Kidney tubule cell (primary cell): ENCODE measurements at regions not wholly inside any gene's neighbourhood (a gene's known extent, or its start where the extent isn't known, plus 50 kb on each side); places are given as distances from the start of the nearest gene placed in this dataset.
A peak's percentile ranks its signal among the peaks of the same experiment; 100 is the strongest.

Source experiments
- DNase-seq: peaks from one replicate; pipeline ENCODE4 v3.0.0-alpha.2; 2018; ENCODE audit warnings: low spot score

DNA sequence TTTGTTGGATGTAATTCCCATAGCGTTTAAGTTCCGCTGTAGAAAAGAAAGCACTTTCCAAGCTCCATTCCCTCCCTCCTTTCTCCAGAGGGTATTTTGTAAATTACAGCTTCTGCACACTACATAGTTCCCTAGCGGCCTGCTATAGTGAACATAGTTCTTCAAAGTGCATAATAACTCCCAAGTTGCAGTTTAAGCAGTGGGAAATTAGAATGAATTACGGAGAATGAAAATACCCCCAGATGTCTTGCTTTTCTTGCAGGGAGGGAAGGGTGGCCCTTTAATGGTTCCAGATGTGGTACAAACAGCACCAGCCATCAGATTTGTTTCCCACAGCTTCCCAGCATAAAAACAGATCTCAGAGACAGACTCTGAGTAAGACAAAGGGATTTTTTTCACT is 893.9 kb downstream of the SUCLG1 start:
- no peak for DNase-seq

GRCh38 chr2:83561592-83561991 is 897.5 kb downstream of the SUCLG1 start:
- no peak for DNase-seq

DNA sequence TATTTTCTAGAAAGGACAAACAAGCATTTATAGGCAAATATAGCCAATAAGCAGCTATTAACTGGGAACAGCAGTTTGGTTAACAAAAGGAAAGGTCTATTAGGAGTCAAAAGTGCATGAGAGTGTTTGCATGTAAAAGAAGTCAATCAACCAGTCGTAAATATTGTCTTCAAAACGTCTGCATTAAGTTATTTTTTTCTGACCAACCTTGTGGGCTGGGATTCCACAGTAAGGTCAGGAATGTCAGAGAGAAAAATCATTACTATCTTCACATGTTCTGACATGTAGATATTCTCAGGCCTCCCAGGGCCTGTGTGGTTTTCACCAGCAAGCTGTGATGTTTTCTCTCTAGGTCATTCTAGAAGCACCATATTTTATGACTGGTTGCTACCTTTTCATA is 922.5 kb downstream of the SUCLG1 start:
- no peak for DNase-seq

DNA sequence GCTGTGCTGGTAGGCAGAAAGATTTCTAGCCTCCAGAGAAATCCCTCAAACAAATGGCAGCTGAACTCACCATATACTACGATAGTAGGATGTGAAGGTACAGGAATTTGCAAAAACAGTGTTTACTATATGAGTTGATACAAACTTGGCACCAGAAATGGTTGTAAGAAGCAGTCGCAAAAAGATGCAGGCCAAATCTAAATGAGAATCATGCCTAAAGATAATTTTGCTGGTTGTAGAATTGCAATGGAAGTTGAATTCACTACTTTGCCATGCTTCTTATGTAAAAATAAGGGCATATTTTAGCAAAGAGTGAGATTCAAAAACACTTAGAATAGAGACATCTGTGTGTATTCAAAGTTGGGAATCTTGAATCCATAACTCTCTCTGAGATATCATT is 924.7 kb downstream of the SUCLG1 start:
- DNase-seq = no peak

GRCh38 chr2:83531206-83531826 is 927.8 kb downstream of the SUCLG1 start:
- DNase-seq = no peak

DNA sequence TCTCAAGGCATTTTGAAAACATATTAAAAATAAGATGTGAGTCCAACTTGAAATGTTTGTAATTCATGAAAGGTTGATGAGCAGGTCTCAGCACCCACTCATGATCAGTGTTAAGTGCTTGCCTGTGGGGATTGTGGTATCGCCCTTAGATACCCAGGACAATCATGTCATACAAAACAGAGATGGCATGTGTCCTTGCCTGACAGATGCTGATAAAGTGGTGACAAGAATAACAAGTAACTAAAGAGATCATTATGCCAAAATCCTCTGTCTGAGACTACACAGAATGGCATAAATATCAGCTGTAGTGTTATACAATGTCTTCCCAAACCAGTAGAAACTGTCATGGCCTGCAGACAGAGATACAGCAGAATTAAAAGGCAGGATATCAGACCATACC is 930.3 kb downstream of the SUCLG1 start:
- DNase-seq = no peak

GRCh38 chr2:83522891-83523493 is 936.1 kb downstream of the SUCLG1 start:
- no peak for DNase-seq

GRCh38 chr2:83517727-83518368 is 941.2 kb downstream of the SUCLG1 start:
- no peak for DNase-seq

DNA sequence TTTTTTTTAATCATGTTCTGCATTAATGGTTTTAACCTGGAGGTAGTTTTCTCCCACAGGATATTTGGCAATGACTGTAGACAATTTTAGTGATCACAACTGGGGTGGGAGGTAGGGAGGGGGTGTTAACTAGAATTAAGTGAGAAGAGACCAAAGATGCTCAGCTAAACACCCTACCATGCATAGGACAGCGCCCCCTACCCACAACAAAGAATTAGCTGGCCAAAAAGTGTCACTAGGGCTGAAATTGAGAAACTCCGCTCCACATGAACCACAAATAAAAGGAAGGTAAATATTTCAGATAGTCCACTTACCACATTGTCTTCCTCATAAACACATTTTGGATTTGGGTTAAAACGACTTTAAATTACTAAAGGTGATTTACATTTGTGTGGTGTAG is 942.6 kb downstream of the SUCLG1 start:
- no peak for DNase-seq

GRCh38 chr2:83487451-83487850 is 971.6 kb downstream of the SUCLG1 start:
- DNase-seq = no peak

- no peak for DNase-seq
Measured at GRCh38 chr2:83481436-83481835, 977.6 kb downstream of the SUCLG1 start.

DNA sequence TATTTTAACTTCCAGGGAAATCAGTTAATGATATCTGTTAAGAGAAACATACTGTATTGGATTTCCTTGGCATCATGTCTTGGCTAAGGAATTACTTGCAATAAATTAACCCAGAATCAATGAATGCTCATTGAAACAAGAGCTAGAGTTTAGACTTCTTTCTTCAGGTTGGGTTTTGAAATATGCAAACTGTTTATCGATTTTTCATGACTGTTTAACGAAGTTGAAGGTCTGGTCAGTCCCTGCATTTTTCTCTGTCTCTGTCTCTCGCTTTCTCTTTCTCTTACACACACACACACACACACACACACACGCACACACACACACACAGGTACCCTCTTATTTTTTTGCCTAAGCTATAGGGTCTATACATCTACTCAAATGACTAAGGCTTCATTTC is 981.0 kb downstream of the SUCLG1 start:
- DNase-seq = no peak

DNA sequence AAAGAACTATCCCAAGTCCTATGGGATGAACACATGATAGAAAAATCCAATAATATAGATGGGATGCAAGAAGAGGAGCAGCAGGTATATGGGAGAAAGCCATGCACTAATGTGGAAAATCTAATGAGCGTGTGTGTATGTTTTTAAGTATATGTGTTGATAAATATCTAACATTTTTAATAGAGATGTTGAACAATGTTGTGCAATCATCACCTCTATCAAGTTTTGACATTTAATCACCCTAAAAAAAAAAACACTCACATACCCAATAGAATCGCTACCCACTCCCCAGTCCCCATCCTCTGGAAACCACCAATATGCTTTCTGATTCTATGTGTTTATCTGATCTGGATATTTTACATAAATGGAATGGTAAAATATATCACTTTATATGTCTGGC is 983.7 kb downstream of the SUCLG1 start:
- DNase-seq = no peak

GRCh38 chr2:83471655-83472054 is 987.4 kb downstream of the SUCLG1 start:
- DNase-seq = peak; percentile 1

GRCh38 chr2:83470928-83471327 is 988.2 kb downstream of the SUCLG1 start:
- no peak for DNase-seq

GRCh38 chr2:83464444-83464843 is 994.6 kb downstream of the SUCLG1 start:
- DNase-seq = no peak

GRCh38 chr2:83462881-83463280 is 996.2 kb downstream of the SUCLG1 start:
- DNase-seq = no peak

DNA sequence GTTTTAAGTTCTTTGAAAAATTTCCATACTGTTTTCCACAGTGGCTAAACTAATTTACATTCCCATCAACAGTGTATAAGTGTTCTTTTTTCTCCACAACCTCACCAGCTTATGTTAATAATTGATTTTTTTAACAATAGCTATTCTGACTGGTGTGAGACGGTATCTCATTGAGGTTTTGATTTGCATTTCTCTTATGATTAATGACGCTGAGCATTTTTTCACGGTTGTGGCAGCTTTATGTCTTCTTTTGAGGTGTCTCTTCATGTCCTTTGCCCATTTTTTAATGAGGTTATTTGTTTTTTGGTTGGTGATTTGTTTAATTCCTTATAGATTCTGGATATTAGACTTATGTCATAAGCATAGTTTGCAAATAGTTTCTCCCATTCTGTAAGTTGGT is 997.9 kb downstream of the SUCLG1 start:
- DNase-seq = no peak

DNA sequence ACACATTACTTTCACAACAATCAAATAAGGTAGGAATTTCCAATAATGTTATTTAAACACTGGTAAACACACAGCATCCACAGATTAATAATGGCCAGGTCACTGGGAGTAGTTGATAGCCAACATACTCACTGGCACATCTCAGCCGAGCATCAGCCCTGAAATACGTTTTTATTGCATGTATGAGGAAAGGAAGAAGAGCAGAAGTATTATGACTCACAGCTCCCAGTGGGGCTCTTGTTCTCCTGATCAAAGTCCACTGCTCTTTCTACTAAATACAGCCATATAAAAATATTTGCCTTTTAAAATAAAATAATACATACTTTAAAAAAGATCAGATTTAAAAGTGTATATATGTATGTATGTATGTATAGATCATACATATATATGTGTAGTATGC is 999.6 kb downstream of the SUCLG1 start:
- DNase-seq = no peak

DNA sequence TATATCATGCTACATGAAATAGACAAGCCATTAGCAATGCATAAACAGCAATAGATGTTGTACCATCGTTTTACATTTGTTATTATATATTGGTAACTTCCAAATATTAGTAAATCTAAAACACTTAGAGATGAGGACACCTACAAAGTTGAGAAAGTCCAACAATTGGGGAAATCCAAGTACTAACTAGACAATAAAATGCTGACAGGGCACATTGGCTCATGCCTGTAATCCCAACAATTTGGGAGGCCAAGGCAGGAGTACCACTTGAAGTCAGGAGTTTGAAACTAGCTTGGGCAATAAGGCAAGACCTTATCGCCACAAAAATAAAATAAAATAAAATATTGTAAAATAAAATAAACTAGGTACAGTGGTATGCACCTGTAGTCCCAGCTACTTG is 1023.1 kb downstream of the SUCLG1 start:
- no peak for DNase-seq

DNA sequence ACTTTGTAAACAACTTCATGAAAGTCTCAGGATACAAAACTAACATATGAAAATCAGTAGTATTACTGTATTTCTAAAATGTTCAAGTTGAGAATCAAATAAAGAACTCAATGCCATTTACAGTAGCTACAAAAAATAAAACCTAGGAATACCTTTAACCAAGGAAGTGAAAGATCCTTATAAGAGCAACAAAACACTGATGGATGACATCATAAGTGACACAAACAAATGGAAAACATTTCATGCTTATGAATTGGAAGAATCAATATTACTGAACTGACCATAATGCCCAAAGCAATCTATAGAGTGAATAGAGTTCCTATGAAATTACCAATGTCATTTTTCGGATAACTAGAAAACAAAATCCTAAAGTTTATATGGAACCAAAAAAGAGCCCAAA is 1038.1 kb downstream of the SUCLG1 start:
- DNase-seq = no peak

DNA sequence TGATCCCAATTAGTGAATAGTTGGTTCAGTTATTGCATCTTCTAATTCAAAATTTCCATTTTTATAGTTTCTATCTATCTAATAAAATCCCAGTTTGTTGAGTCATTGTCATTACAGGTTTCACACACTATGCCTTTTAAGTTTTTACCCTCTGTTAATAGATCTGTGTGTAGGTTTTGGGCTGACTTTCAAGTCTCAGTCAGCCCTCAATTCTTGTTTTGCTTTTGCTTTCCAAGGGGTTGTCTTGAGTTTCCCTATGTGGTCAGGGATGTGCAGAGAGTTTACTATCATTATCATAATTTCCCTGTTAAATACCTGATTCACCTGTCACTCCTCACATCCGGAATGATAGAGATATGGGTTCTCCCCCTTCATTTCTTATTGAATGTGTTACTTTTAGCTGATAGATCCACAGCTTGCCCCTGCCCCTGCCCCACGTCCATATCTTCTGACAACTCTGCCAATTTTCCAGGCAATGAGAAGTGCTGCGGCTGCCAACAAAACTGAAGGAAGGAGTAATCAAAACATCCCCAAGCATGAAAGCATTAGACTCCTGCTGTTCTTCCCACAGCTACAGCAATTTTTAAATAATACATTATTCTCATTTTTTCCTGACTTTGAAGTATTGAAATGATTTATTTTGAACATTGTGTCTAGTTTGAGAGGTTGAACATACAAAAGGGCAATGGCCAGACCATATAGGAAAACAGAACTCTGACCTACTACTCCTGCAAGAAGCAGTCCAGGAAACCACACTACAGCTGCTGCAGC is 1064.8 kb downstream of the SUCLG1 start:
- no peak for DNase-seq

DNA sequence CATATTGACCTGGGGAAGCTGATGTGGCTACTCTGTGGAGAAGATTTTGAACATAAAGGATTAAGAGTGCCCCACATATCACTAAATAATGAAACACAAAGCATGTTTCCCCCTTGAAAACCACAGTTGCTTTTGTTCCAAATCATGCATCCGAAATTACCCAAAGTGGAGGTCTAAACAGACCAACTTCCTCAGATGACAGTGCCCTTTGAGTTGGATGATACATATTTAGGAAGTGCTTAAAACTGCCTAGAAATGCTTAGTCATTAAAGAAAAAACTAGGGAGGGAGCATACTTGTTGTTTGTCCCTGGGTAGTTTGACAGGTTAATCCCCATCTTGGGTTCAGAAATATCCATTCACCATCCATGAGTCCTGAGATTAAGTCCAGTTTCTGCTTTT is 1070.3 kb downstream of the SUCLG1 start:
- DNase-seq = no peak
